Type B pancreatic cell (in vitro differentiated cells): ENCODE measurements at regions not wholly inside any gene's neighbourhood (a gene's known extent, or its start where the extent isn't known, plus 50 kb on each side); places are given as distances from the start of the nearest gene placed in this dataset.

Experiments used
- DNase-seq: peaks from one replicate; pipeline ENCODE4 v3.0.0; 2021; ENCODE audit warnings: mixed read lengths; ENCODE audit not compliant: unreplicated experiment; ENCODE audit errors: extremely low spot score
- H3K27ac Mint-ChIP-seq: 2 replicates; pipeline ENCODE4 v1.8.0; 2021; ENCODE audit warnings: mild to moderate bottlenecking, mixed read lengths
- H3K27me3 Mint-ChIP-seq: 2 replicates; pipeline ENCODE4 v1.8.0; 2021; ENCODE audit warnings: mixed read lengths
- H3K36me3 Mint-ChIP-seq: 2 replicates; pipeline ENCODE4 v1.8.0; 2021; ENCODE audit warnings: mixed read lengths
- H3K4me1 Mint-ChIP-seq: one replicate; pipeline ENCODE4 v1.8.0; 2021; ENCODE audit warnings: mixed read lengths; ENCODE audit not compliant: unreplicated experiment
- H3K4me3 Mint-ChIP-seq: 2 replicates; pipeline ENCODE4 v1.8.0; 2021; ENCODE audit warnings: mild to moderate bottlenecking, mixed read lengths
- H3K9me3 Mint-ChIP-seq: 2 replicates; pipeline ENCODE4 v1.8.0; 2021; ENCODE audit warnings: mixed read lengths
- CTCF ChIP-seq: fragments of 200-600 bp; sonication (generic); conservative IDR thresholded peaks from 2 replicates; pipeline ENCODE4 v1.5.0; 2021; ENCODE audit warnings: antibody characterized with exemption, mild to moderate bottlenecking

- no peak for TF ChIP-seq CTCF
These were observed 182.3 kb downstream of the RASSF9 start for GRCh38 chr12:85653731-85654455.

GRCh38 chr12:85654456-85654840 is 181.8 kb downstream of the RASSF9 start:
- H3K27ac Mint-ChIP-seq, result no peak overlapping the region
- no peak for DNase-seq
- TF ChIP-seq CTCF, result no peak
- H3K4me3 Mint-ChIP-seq, result no peak overlapping the region
- peaks cover 15% of the 10 kb centered on the region for H3K9me3 Mint-ChIP-seq
- no peaks in the 10 kb centered on the region for H3K27me3 Mint-ChIP-seq
- no peaks in the 10 kb centered on the region for H3K36me3 Mint-ChIP-seq
- H3K4me1 Mint-ChIP-seq, result no peaks in the 10 kb centered on the region

More at GRCh38 chr12:85653731-85654455, 182.3 kb downstream of the RASSF9 start:
- DNase-seq, result no peak
- Mint-ChIP-seq H3K4me1 (no peaks in the 10 kb centered on the region), H3K9me3 (peaks cover 17% of the 10 kb centered on the region), H3K4me3 (no peak overlapping the region), H3K27me3 (no peaks in the 10 kb centered on the region), H3K27ac (no peak overlapping the region), H3K36me3 (no peaks in the 10 kb centered on the region)

- Mint-ChIP-seq H3K9me3 (peaks cover 12% of the 10 kb centered on the region), H3K36me3 (no peaks in the 10 kb centered on the region), H3K27me3 (no peaks in the 10 kb centered on the region), H3K27ac (no peak overlapping the region), H3K4me1 (no peaks in the 10 kb centered on the region), H3K4me3 (no peak overlapping the region)
- TF ChIP-seq CTCF, result no peak
- DNase-seq, result no peak
These were observed 179.6 kb downstream of the RASSF9 start for GRCh38 chr12:85656561-85656960.

- no peaks in the 10 kb centered on the region for H3K27me3 Mint-ChIP-seq
- no peak overlapping the region for H3K4me3 Mint-ChIP-seq
- no peaks in the 10 kb centered on the region for H3K36me3 Mint-ChIP-seq
- no peak overlapping the region for H3K27ac Mint-ChIP-seq
- H3K4me1 Mint-ChIP-seq, result no peaks in the 10 kb centered on the region
- DNase-seq, result no peak
- H3K9me3 Mint-ChIP-seq, result peaks cover 7% of the 10 kb centered on the region
- TF ChIP-seq CTCF, result no peak
These were observed 179.0 kb downstream of the RASSF9 start for GRCh38 chr12:85657251-85657650.

DNA sequence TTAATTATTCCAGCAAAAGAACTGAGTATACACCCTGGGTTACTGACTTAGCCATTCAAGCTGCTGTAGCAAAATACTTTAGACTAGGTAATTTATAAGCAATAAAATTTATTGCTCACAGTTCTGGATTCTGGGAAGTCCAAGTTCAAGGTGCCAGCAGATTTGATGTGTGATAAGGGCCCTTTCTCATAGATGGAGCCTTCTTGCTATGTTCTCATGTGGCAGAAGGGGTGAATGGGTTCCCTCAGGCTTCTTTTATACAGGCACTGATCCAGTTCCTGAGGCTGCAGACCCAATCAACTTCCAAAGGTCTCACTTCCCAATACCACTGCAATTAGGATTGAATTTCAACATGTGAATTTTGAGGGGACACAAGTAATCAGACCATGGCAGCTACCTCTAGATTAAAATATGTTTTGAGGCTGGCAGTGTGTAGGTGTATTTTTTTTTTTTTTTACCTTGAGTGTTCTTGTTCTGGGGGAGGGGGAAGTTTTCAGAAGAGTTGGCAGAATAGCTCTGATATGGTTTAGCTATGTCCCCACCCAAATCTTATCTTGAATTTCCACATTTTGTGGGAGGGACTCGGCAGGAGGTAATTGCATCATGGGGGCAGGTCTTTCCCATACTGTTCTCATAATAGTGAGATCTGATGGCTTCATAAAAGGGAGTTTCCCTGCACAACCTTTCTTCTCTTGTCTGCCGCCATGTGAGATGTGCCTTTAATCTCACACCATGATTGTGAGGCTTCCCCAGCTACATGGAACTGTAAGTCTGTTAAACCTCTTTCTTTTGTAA is 178.2 kb downstream of the RASSF9 start:
- Mint-ChIP-seq H3K4me1 (no peaks in the 10 kb centered on the region), H3K27me3 (no peaks in the 10 kb centered on the region), H3K4me3 (no peak overlapping the region), H3K27ac (no peak overlapping the region), H3K36me3 (no peaks in the 10 kb centered on the region), H3K9me3 (peaks cover 7% of the 10 kb centered on the region)
- no peak for TF ChIP-seq CTCF
- DNase-seq, result no peak
